ENCODE measurements at regions not wholly inside any gene's neighbourhood (a gene's known extent, or its start where the extent isn't known, plus 50 kb on each side); places are given as distances from the start of the nearest gene placed in this dataset.
"Not testable (repeated sequence)": the region's sequence is repeated elsewhere in the genome, so short reads cannot be mapped to it uniquely, and the experiment has no call there.

GRCh38 chr3:164360078-164360578 lies 718.2 kb downstream of the SI start:
- Histone ChIP-seq H3K79me2 (ENCODE audit: insufficient read depth, low read length) (no peaks in the 10 kb centered on the region), H3K36me3 (ENCODE audit: insufficient read depth, low read length) (no peaks in the 10 kb centered on the region), H3K9me3 (ENCODE audit: low read length) (no peaks in the 10 kb centered on the region), H4K20me1 (ENCODE audit: insufficient read depth, low read length) (no peaks in the 10 kb centered on the region), H3K9ac (ENCODE audit: low read length) (no peak overlapping the region), H2AFZ (ENCODE audit: low read length) (no peak overlapping the region), H3K4me3 (ENCODE audit: low read depth, low read length, poor library complexity, severe bottlenecking) (no peak overlapping the region), H3K27ac (ENCODE audit: low read depth, low read length, poor library complexity, severe bottlenecking) (no peak overlapping the region), H3K4me2 (ENCODE audit: low read length) (no peak overlapping the region), H3K9me2 (ENCODE audit: low read depth, low read length) (no peaks in the 10 kb centered on the region), H3K4me1 (ENCODE audit: insufficient read depth, low read length, severe bottlenecking) (no peaks in the 10 kb centered on the region), H3F3A (ENCODE audit: insufficient read depth, low read length) (no peaks in the 10 kb centered on the region), H3K27me3 (ENCODE audit: insufficient read depth, low read length) (no peaks in the 10 kb centered on the region)
- TF ChIP-seq CTCF (IDR thresholded peaks at IDR 0.05; ENCODE audit: low read length): no peak
- no peak for TF ChIP-seq EZH2 (IDR thresholded peaks at IDR 0.05; ENCODE audit: borderline replicate concordance, low read length)

DNA sequence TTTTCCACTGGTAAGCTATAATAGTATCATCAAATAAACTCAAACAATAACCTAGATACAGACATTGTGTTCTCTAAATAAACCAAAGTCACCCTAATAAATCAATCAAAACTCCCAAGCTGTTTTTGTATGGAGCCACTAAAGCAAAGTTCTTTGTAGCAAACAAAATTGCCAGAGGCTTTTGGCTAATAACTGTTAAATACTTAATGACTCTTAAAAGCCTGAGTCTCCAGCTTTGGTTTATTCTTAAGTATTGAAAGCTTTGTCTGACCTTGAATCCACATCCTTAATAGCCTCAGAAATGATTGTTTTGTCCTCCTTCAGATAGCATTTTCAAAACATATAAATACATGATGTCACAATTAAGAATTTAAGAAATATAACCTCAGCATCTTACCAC lies 725.3 kb downstream of the SI start:
- no peak overlapping the region for H3K27ac ChIP-seq (ENCODE audit: low read depth, low read length, poor library complexity, severe bottlenecking)
- H3K4me1 ChIP-seq (ENCODE audit: insufficient read depth, low read length, severe bottlenecking): no peaks in the 10 kb centered on the region
- H2AFZ ChIP-seq (ENCODE audit: low read length): no peak overlapping the region
- TF ChIP-seq EZH2 (IDR thresholded peaks at IDR 0.05; ENCODE audit: borderline replicate concordance, low read length) (no peak), CTCF (IDR thresholded peaks at IDR 0.05; ENCODE audit: low read length) (no peak)
- H3K4me3 ChIP-seq (ENCODE audit: low read depth, low read length, poor library complexity, severe bottlenecking): no peak overlapping the region
- H3K4me2 ChIP-seq (ENCODE audit: low read length): no peak overlapping the region
- no peaks in the 10 kb centered on the region; the same call in 1 of the 2 replicates for H3K9me2 ChIP-seq (ENCODE audit: low read depth, low read length)
- no peaks in the 10 kb centered on the region for H3F3A ChIP-seq (ENCODE audit: insufficient read depth, low read length)
- H3K79me2 ChIP-seq (ENCODE audit: insufficient read depth, low read length): no peaks in the 10 kb centered on the region
- H3K27me3 ChIP-seq (ENCODE audit: insufficient read depth, low read length): no peaks in the 10 kb centered on the region
- H4K20me1 ChIP-seq (ENCODE audit: insufficient read depth, low read length): no peaks in the 10 kb centered on the region
- H3K36me3 ChIP-seq (ENCODE audit: insufficient read depth, low read length): no peaks in the 10 kb centered on the region
- H3K9ac ChIP-seq (ENCODE audit: low read length): no peak overlapping the region
- no peaks in the 10 kb centered on the region for H3K9me3 ChIP-seq (ENCODE audit: low read length)

DNA sequence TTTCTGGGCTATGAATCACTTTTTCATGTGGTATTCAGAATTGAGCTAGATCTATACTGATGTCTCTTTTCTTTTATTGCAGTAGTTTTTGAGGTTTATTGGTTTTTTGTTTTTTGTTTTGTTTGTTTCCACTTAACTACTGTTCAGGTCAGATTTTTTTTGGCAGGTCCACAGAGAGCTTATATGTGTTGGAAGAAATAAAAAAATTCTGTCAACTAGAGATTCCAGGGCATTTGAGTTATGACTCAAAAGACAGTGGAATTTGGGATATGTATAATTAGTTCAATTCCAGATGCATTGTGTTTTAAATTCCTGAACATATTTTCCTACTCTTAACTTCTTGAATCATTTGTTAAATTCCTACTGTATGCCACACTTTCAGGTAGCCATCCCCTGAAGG lies 727.2 kb downstream of the SI start:
- TF ChIP-seq EZH2 (IDR thresholded peaks at IDR 0.05; ENCODE audit: borderline replicate concordance, low read length): no peak
- TF ChIP-seq CTCF (IDR thresholded peaks at IDR 0.05; ENCODE audit: low read length): no peak
- Histone ChIP-seq H3K36me3 (ENCODE audit: insufficient read depth, low read length) (no peaks in the 10 kb centered on the region), H3K4me3 (ENCODE audit: low read depth, low read length, poor library complexity, severe bottlenecking) (no peak overlapping the region), H3K27me3 (ENCODE audit: insufficient read depth, low read length) (no peaks in the 10 kb centered on the region; the same call in 1 of the 2 replicates), H3K9ac (ENCODE audit: low read length) (no peak overlapping the region), H3K79me2 (ENCODE audit: insufficient read depth, low read length) (no peaks in the 10 kb centered on the region), H3K4me2 (ENCODE audit: low read length) (no peak overlapping the region), H3K9me2 (ENCODE audit: low read depth, low read length) (no peaks in the 10 kb centered on the region; the same call in 1 of the 2 replicates), H3K27ac (ENCODE audit: low read depth, low read length, poor library complexity, severe bottlenecking) (no peak overlapping the region), H3K9me3 (ENCODE audit: low read length) (no peaks in the 10 kb centered on the region), H3F3A (ENCODE audit: insufficient read depth, low read length) (no peaks in the 10 kb centered on the region), H3K4me1 (ENCODE audit: insufficient read depth, low read length, severe bottlenecking) (no peaks in the 10 kb centered on the region), H2AFZ (ENCODE audit: low read length) (no peak overlapping the region), H4K20me1 (ENCODE audit: insufficient read depth, low read length) (no peaks in the 10 kb centered on the region)

DNA sequence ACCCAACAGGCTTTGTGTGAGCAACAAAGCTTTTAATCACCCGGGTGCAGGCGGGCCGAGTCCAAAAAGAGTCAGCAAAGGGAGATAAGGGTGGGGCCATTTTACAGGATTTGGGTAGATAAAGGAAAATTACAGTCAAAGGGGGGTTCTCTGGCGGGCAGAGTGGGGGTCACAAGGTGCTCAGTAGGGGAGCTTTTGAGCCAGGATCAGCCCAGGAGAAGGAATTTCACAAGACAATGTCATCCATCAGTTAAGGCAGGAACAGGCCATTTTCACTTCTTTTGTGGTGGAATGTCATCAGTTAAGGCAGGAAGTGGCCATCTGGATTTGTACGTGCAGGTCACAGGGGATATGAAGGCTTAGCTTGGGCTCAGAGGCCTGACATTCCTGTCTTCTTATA lies 736.1 kb downstream of the SI start:
- not testable (repeated sequence) for H3K27ac ChIP-seq (ENCODE audit: low read depth, low read length, poor library complexity, severe bottlenecking); H3K4me1 ChIP-seq (ENCODE audit: insufficient read depth, low read length, severe bottlenecking); H3K4me3 ChIP-seq (ENCODE audit: low read depth, low read length, poor library complexity, severe bottlenecking); H3F3A ChIP-seq (ENCODE audit: insufficient read depth, low read length); H2AFZ ChIP-seq (ENCODE audit: low read length); H3K9me2 ChIP-seq (ENCODE audit: low read depth, low read length); H4K20me1 ChIP-seq (ENCODE audit: insufficient read depth, low read length); H3K79me2 ChIP-seq (ENCODE audit: insufficient read depth, low read length); H3K9ac ChIP-seq (ENCODE audit: low read length); H3K9me3 ChIP-seq (ENCODE audit: low read length); H3K36me3 ChIP-seq (ENCODE audit: insufficient read depth, low read length); H3K4me2 ChIP-seq (ENCODE audit: low read length); H3K27me3 ChIP-seq (ENCODE audit: insufficient read depth, low read length)
